ENCODE measurements at regions not wholly inside any gene's neighbourhood (a gene's known extent, or its start where the extent isn't known, plus 50 kb on each side); places are given as distances from the start of the nearest gene placed in this dataset.
"Not testable (repeated sequence)": the region's sequence is repeated elsewhere in the genome, so short reads cannot be mapped to it uniquely, and the experiment has no call there.

- H3K27me3 Mint-ChIP-seq; H3K27ac ChIP-seq (ENCODE audit: low read depth, low read length); H3K27ac Mint-ChIP-seq; H3K27me3 ChIP-seq (ENCODE audit: insufficient read depth, low read length, poor library complexity, severe bottlenecking); H3K4me3 ChIP-seq (ENCODE audit: low read length); H3K36me3 Mint-ChIP-seq; H3K9me3 Mint-ChIP-seq; H3K4me1 Mint-ChIP-seq; H3K4me1 ChIP-seq (ENCODE audit: insufficient read depth, low read length); H3K9me3 ChIP-seq (ENCODE audit: low read length); POLR2A ChIA-PET; H3K36me3 ChIP-seq (ENCODE audit: insufficient read depth, low read length); H3K4me3 Mint-ChIP-seq; DNase-seq: not testable (repeated sequence)
- CTCF ChIA-PET: interaction anchor here (1.0 kb wide), 1 partner anchor 358 kb away, joined by 3 read pairs; no protein-coding TSS in a partner anchor
Measured at GRCh38 chr2:160628020-160628637, 134.5 kb upstream of the RBMS1 start.

GRCh38 chr2:160628811-160629210, 135.2 kb upstream of the RBMS1 start:
- peaks cover 4 to 6% of the 10 kb centered on the region in 2 donors for H3K27me3 Mint-ChIP-seq
- H3K9me3 Mint-ChIP-seq: peaks cover 0 to 3% (median 0%) of the 10 kb centered on the region in 5 donors
- CTCF ChIA-PET: interaction anchor here (1.0 kb wide), 1 partner anchor 359 kb away, joined by 3 read pairs; no protein-coding TSS in a partner anchor
- H3K4me3 Mint-ChIP-seq: no peak overlapping the region
- Histone ChIP-seq H3K4me1 (ENCODE audit: insufficient read depth, low read length) (no peaks in the 10 kb centered on the region), H3K27me3 (ENCODE audit: insufficient read depth, low read length, poor library complexity, severe bottlenecking) (no peaks in the 10 kb centered on the region), H3K9me3 (ENCODE audit: low read length) (no peaks in the 10 kb centered on the region), H3K27ac (ENCODE audit: low read depth, low read length) (no peak overlapping the region), H3K4me3 (ENCODE audit: low read length) (no peak overlapping the region), H3K36me3 (ENCODE audit: insufficient read depth, low read length) (no peaks in the 10 kb centered on the region)
- DNase-seq: no peak
- H3K27ac Mint-ChIP-seq: no peak overlapping the region
- POLR2A ChIA-PET: no interaction called here
- H3K4me1 Mint-ChIP-seq: no peaks in the 10 kb centered on the region
- peaks cover 0 to 5% (median 0%) of the 10 kb centered on the region in 3 donors for H3K36me3 Mint-ChIP-seq

- Mint-ChIP-seq H3K27ac (no peak overlapping the region), H3K4me1 (no peaks in the 10 kb centered on the region), H3K9me3 (no peaks in the 10 kb centered on the region), H3K36me3 (no peaks in the 10 kb centered on the region), H3K4me3 (no peak overlapping the region), H3K27me3 (peaks cover 6 to 12% of the 10 kb centered on the region in 2 donors)
- ChIA-PET POLR2A (no interaction called here), CTCF (interaction anchor here (1.1 kb wide), 1 partner anchor 17 kb away, joined by 4 read pairs; no protein-coding TSS in a partner anchor)
- no peaks in the 10 kb centered on the region for H3K4me1 ChIP-seq (ENCODE audit: insufficient read depth, low read length)
- H3K9me3 ChIP-seq (ENCODE audit: low read length): no peaks in the 10 kb centered on the region
- H3K27ac ChIP-seq (ENCODE audit: low read depth, low read length): no peak overlapping the region
- DNase-seq: no peak
- H3K4me3 ChIP-seq (ENCODE audit: low read length): no peak overlapping the region
- no peaks in the 10 kb centered on the region for H3K36me3 ChIP-seq (ENCODE audit: insufficient read depth, low read length)
- no peaks in the 10 kb centered on the region for H3K27me3 ChIP-seq (ENCODE audit: insufficient read depth, low read length, poor library complexity, severe bottlenecking)
Measured at GRCh38 chr2:160630801-160631590, 137.4 kb upstream of the RBMS1 start.

- CTCF ChIA-PET: interaction anchor here (1.1 kb wide), 1 partner anchor 18 kb away, joined by 4 read pairs; no protein-coding TSS in a partner anchor
- no peaks in the 10 kb centered on the region for H3K4me1 Mint-ChIP-seq
- H3K27me3 Mint-ChIP-seq: peaks cover 6 to 14% of the 10 kb centered on the region in 2 donors
Measured at GRCh38 chr2:160632084-160632975, 138.7 kb upstream of the RBMS1 start.

GRCh38 chr2:160634436-160634835, 140.8 kb upstream of the RBMS1 start:
- H3K4me1 ChIP-seq (ENCODE audit: insufficient read depth, low read length): no peaks in the 10 kb centered on the region
- H3K9me3 ChIP-seq (ENCODE audit: low read length): no peaks in the 10 kb centered on the region
- Mint-ChIP-seq H3K36me3 (peaks cover 0 to 9% (median 0%) of the 10 kb centered on the region in 3 donors), H3K27me3 (peaks cover 6 to 23% of the 10 kb centered on the region in 2 donors), H3K4me3 (no peak overlapping the region), H3K4me1 (no peaks in the 10 kb centered on the region), H3K9me3 (peaks cover 9 to 23% (median 10%) of the 10 kb centered on the region in 5 donors), H3K27ac (no peak overlapping the region)
- H3K27ac ChIP-seq (ENCODE audit: low read depth, low read length): no peak overlapping the region
- ChIA-PET POLR2A (no interaction called here), CTCF (no interaction called here)
- DNase-seq: no peak
- H3K36me3 ChIP-seq (ENCODE audit: insufficient read depth, low read length): no peaks in the 10 kb centered on the region
- H3K4me3 ChIP-seq (ENCODE audit: low read length): no peak overlapping the region
- no peaks in the 10 kb centered on the region for H3K27me3 ChIP-seq (ENCODE audit: insufficient read depth, low read length, poor library complexity, severe bottlenecking)

More at GRCh38 chr2:160632084-160632975, 138.7 kb upstream of the RBMS1 start:
- Histone ChIP-seq H3K36me3 (ENCODE audit: insufficient read depth, low read length) (no peaks in the 10 kb centered on the region), H3K27me3 (ENCODE audit: insufficient read depth, low read length, poor library complexity, severe bottlenecking) (no peaks in the 10 kb centered on the region), H3K9me3 (ENCODE audit: low read length) (no peaks in the 10 kb centered on the region), H3K4me1 (ENCODE audit: insufficient read depth, low read length) (no peaks in the 10 kb centered on the region), H3K27ac (ENCODE audit: low read depth, low read length) (no peak overlapping the region), H3K4me3 (ENCODE audit: low read length) (no peak overlapping the region)
- Mint-ChIP-seq H3K4me3 (no peak overlapping the region), H3K9me3 (peaks cover 0 to 7% (median 3%) of the 10 kb centered on the region in 5 donors), H3K36me3 (peaks cover 0 to 6% (median 0%) of the 10 kb centered on the region in 3 donors), H3K27ac (no peak overlapping the region)
- POLR2A ChIA-PET: no interaction called here
- DNase-seq: no peak

- no peaks in the 10 kb centered on the region for H3K27me3 ChIP-seq (ENCODE audit: insufficient read depth, low read length, poor library complexity, severe bottlenecking)
- Mint-ChIP-seq H3K27me3 (peaks cover 8 to 24% of the 10 kb centered on the region in 2 donors), H3K27ac (no peak overlapping the region), H3K4me1 (no peaks in the 10 kb centered on the region), H3K4me3 (no peak overlapping the region), H3K36me3 (peaks cover 0 to 17% (median 1%) of the 10 kb centered on the region in 3 donors), H3K9me3 (peaks cover 17 to 33% (median 19%) of the 10 kb centered on the region in 5 donors)
- no peak for DNase-seq
- no peak overlapping the region for H3K4me3 ChIP-seq (ENCODE audit: low read length)
- no peaks in the 10 kb centered on the region for H3K36me3 ChIP-seq (ENCODE audit: insufficient read depth, low read length)
- no peaks in the 10 kb centered on the region for H3K4me1 ChIP-seq (ENCODE audit: insufficient read depth, low read length)
- POLR2A ChIA-PET: no interaction called here
- no peak overlapping the region for H3K27ac ChIP-seq (ENCODE audit: low read depth, low read length)
- CTCF ChIA-PET: no interaction called here
- H3K9me3 ChIP-seq (ENCODE audit: low read length): peaks cover 6% of the 10 kb centered on the region
Measured at GRCh38 chr2:160635488-160635887, 141.9 kb upstream of the RBMS1 start.

- CTCF ChIA-PET: interaction anchor here (1.2 kb wide), 1 partner anchor 355 kb away, joined by 3 read pairs; no protein-coding TSS in a partner anchor
- no peak overlapping the region for H3K4me3 Mint-ChIP-seq
Measured at GRCh38 chr2:160639472-160639871, 145.9 kb upstream of the RBMS1 start.

More at GRCh38 chr2:160639472-160639871, 145.9 kb upstream of the RBMS1 start:
- no peak for DNase-seq
- Histone ChIP-seq H3K27me3 (ENCODE audit: insufficient read depth, low read length, poor library complexity, severe bottlenecking) (no peaks in the 10 kb centered on the region), H3K27ac (ENCODE audit: low read depth, low read length) (no peak overlapping the region), H3K9me3 (ENCODE audit: low read length) (peaks cover 6% of the 10 kb centered on the region), H3K4me1 (ENCODE audit: insufficient read depth, low read length) (no peaks in the 10 kb centered on the region), H3K36me3 (ENCODE audit: insufficient read depth, low read length) (no peaks in the 10 kb centered on the region), H3K4me3 (ENCODE audit: low read length) (no peak overlapping the region)
- POLR2A ChIA-PET: no interaction called here
- Mint-ChIP-seq H3K27me3 (peaks cover 4 to 29% of the 10 kb centered on the region in 2 donors), H3K4me1 (no peaks in the 10 kb centered on the region), H3K36me3 (peaks cover 0 to 26% (median 1%) of the 10 kb centered on the region in 3 donors), H3K9me3 (peaks cover 20 to 38% (median 27%) of the 10 kb centered on the region in 5 donors), H3K27ac (no peak overlapping the region)

Measured in CD8-positive, alpha-beta memory T cell (primary cell).